ENCODE measurements at regions not wholly inside any gene's neighbourhood (a gene's known extent, or its start where the extent isn't known, plus 50 kb on each side); places are given as distances from the start of the nearest gene placed in this dataset.
"Not testable (repeated sequence)": the region's sequence is repeated elsewhere in the genome, so short reads cannot be mapped to it uniquely, and the experiment has no call there.

DNA sequence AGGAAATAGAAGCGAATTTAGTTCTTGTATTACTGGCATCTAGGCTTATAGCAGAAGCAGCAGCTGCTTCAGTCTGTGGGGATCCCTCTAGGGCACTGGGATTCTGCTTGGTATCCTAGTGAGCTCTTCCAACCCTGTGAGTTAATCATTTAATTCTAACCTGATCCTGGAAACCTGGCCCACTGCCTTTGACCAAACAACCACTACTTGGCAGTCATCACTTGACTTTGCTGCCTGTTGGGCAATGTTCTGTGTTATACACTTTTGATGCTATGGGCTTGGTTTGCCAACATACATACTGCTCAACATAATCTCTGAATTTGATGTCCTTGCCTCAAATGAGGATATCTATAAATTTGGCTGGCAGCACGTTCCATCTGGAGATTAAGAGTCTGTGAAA, 813.4 kb downstream of the ANKRD7 start:
- no peaks in the 10 kb centered on the region for H3K27me3 Mint-ChIP-seq (ENCODE audit: low read depth)
- H3K9me3 Mint-ChIP-seq, result peaks cover 18% of the 10 kb centered on the region
- no peak overlapping the region for H3K4me3 Mint-ChIP-seq (ENCODE audit: low read depth)
- intact Hi-C loops (cut with micrococcal nuclease), result no loop called here
- no peaks in the 10 kb centered on the region for H3K4me1 Mint-ChIP-seq (ENCODE audit: low read depth)
- H3K36me3 Mint-ChIP-seq (ENCODE audit: low read depth), result no peaks in the 10 kb centered on the region
- DNase-seq (ENCODE audit: low spot score), result no peak
- no peak overlapping the region for H3K27ac Mint-ChIP-seq

DNA sequence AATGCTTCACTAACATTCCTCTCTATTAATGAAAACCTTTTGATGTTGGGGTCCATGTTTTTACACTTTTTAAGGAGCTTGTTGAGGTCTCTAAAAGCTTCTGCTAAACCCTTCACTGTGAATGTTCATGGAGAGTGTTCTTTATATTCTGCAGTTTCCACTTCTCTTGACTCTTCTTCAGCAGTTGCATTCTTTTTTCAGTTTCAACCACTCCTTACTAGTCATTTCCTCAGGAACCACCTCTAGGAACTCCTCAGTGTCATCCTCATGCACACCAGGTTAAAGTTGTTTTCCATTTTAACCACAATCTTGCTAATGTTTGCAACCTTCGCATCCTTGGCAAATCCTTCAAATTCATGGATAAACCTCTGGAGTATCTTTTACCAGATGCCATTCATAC, 821.6 kb downstream of the ANKRD7 start:
- Mint-ChIP-seq H3K36me3 (ENCODE audit: low read depth) (no peaks in the 10 kb centered on the region), H3K27ac (no peak overlapping the region), H3K27me3 (ENCODE audit: low read depth) (no peaks in the 10 kb centered on the region), H3K9me3 (no peaks in the 10 kb centered on the region), H3K4me3 (ENCODE audit: low read depth) (no peak overlapping the region), H3K4me1 (ENCODE audit: low read depth) (no peaks in the 10 kb centered on the region)
- no peak for DNase-seq (ENCODE audit: low spot score)
- intact Hi-C loops (cut with micrococcal nuclease), result no loop called here

DNA sequence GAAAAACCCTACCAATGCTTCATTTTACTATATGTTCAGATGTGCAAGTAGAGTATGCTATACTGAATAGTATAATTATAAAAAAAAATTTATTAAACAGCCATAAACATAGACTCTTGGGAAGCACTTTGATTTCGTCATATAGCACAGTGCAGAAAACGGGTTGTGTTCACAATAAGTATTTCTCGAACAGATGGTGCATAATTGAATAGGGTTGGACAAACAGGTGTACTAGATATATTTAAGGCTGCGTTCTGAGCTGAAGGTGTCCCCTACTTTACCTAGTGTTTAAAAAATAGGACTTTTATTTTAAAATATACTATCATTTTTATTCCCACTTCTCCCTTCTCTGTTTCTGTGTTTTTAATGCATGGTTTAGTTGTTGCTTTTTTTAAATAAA, 841.5 kb downstream of the ANKRD7 start:
- Mint-ChIP-seq H3K9me3 (peaks cover 6% of the 10 kb centered on the region), H3K27ac (no peak overlapping the region), H3K27me3 (ENCODE audit: low read depth) (no peaks in the 10 kb centered on the region), H3K36me3 (ENCODE audit: low read depth) (no peaks in the 10 kb centered on the region), H3K4me3 (ENCODE audit: low read depth) (no peak overlapping the region), H3K4me1 (ENCODE audit: low read depth) (no peaks in the 10 kb centered on the region)
- intact Hi-C loops (cut with micrococcal nuclease), result no loop called here
- no peak for DNase-seq (ENCODE audit: low spot score)

DNA sequence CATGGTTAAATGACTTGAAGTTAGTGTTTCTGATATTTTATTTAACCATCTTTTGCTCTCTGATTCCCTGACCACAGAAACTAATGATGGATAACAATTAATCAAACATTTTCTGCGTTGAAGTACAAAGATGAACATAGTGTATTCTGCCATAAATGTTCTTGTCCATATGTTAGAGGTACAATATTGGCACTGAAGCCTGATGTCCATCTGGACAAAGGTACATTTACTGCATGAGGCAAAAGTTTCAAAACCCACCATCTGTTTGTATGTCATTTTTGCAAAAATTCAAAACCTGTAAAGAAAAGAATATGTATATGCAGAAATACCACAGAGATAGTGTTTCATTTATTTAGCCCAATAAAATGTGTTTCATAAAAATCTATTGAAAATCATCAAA, 861.5 kb downstream of the ANKRD7 start:
- intact Hi-C loops (cut with micrococcal nuclease), result no loop called here
- H3K36me3 Mint-ChIP-seq (ENCODE audit: low read depth), result no peaks in the 10 kb centered on the region
- H3K4me1 Mint-ChIP-seq (ENCODE audit: low read depth), result no peaks in the 10 kb centered on the region
- H3K27me3 Mint-ChIP-seq (ENCODE audit: low read depth), result no peaks in the 10 kb centered on the region
- no peak overlapping the region for H3K4me3 Mint-ChIP-seq (ENCODE audit: low read depth)
- H3K9me3 Mint-ChIP-seq, result peaks cover 14% of the 10 kb centered on the region
- DNase-seq (ENCODE audit: low spot score), result no peak
- H3K27ac Mint-ChIP-seq, result no peak overlapping the region

DNA sequence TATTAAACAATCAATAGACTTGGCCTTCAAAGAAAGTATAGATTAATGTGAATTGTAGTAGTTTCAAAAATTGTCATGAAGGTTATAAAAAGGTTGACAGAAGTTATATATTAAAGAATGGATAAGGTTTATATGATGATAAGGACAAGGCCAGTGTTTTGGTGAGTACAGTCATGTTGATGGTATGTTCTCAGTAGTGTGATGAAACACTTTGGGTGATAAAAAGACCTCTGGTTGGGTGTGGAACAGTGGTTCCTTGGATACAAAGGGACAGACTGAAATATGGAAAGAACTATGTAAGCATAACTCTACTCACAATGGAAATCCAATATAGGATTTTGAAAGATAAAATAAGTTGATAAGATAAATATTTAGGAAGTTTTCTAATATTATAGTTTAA, 866.3 kb downstream of the ANKRD7 start:
- H3K27ac Mint-ChIP-seq, result no peak overlapping the region
- DNase-seq (ENCODE audit: low spot score), result no peak
- H3K9me3 Mint-ChIP-seq, result no peaks in the 10 kb centered on the region
- no peak overlapping the region for H3K4me3 Mint-ChIP-seq (ENCODE audit: low read depth)
- no peaks in the 10 kb centered on the region for H3K36me3 Mint-ChIP-seq (ENCODE audit: low read depth)
- intact Hi-C loops (cut with micrococcal nuclease), result no loop called here
- no peaks in the 10 kb centered on the region for H3K4me1 Mint-ChIP-seq (ENCODE audit: low read depth)
- H3K27me3 Mint-ChIP-seq (ENCODE audit: low read depth), result no peaks in the 10 kb centered on the region

DNA sequence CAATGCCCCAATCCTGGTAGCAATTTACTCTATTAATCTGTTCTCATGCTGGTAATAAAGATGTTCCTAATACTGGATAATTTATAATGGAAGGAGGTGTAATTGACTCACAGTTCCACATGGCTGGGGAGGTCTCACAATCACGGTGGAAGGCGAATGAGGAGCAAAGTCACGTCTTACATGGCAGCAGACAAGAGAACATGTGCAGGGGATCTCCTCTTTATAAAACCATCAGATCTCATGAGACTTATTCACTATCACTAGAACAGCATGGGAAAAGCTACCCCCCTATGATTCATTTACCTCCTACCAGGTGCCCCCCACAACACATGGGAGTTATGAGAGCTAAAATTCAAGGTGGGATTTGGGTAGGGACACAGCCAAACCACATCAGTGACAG, 872.2 kb downstream of the ANKRD7 start:
- H3K4me1 Mint-ChIP-seq (ENCODE audit: low read depth), result no peaks in the 10 kb centered on the region
- intact Hi-C loops (cut with micrococcal nuclease), result no loop called here
- peaks cover 7% of the 10 kb centered on the region for H3K9me3 Mint-ChIP-seq
- H3K4me3 Mint-ChIP-seq (ENCODE audit: low read depth), result no peak overlapping the region
- no peaks in the 10 kb centered on the region for H3K36me3 Mint-ChIP-seq (ENCODE audit: low read depth)
- H3K27ac Mint-ChIP-seq, result no peak overlapping the region
- no peak for DNase-seq (ENCODE audit: low spot score)
- H3K27me3 Mint-ChIP-seq (ENCODE audit: low read depth), result no peaks in the 10 kb centered on the region

DNA sequence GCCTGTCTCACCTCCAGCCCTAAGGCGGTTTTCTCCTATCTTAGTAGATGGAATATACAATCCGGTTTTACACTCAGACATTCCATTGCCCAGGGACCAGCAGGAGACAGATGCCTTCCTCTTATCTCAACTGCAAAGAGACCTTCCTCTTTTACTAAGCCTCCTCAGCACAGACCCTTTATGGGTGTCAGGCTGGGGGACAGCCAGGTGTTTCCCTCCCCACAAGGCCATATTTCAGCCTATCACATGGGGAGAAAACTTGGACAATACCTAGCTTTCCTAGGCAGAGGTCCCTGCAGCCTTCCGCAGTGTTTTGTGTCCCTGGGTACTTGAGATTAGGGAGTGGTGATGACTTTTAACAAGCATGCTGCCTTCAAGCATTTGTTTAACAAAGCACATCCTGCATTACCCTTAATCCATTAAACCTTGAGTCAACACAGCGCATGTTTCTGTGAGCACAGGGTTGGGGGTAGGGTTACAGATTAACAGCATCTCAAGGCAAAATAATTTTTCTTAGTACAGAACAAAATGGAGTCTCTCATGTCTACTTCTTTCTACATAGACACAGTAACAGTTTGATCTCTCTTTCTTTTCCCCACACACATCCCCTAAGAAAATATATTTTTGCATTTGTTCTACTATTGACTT, 876.2 kb downstream of the ANKRD7 start:
- H3K27me3 Mint-ChIP-seq (ENCODE audit: low read depth); intact Hi-C loops (cut with micrococcal nuclease); DNase-seq (ENCODE audit: low spot score); H3K36me3 Mint-ChIP-seq (ENCODE audit: low read depth); H3K4me3 Mint-ChIP-seq (ENCODE audit: low read depth); H3K4me1 Mint-ChIP-seq (ENCODE audit: low read depth); H3K27ac Mint-ChIP-seq: not testable (repeated sequence)
- H3K9me3 Mint-ChIP-seq, result peaks cover 13% of the 10 kb centered on the region

DNA sequence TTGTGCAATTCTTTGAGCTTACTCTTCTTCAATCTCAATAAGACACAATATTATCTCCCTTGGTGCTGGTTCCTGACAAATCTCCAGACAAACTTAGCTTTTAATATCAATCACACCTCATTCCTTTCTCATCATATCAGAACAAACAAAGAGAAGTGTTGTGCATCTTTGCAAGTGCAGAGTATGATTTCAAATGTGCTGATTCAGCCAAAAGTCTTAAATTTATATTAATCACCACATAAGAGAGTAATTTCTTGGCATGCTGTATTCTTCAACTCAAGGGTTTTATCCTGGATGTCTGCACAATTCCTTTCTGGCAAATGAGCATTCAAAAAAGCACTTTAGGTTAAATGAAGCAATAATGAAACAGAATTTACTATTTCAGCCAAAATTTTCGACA, 877.8 kb downstream of the ANKRD7 start:
- H3K27me3 Mint-ChIP-seq (ENCODE audit: low read depth), result no peaks in the 10 kb centered on the region
- no peak overlapping the region for H3K27ac Mint-ChIP-seq
- DNase-seq (ENCODE audit: low spot score), result no peak
- no peaks in the 10 kb centered on the region for H3K36me3 Mint-ChIP-seq (ENCODE audit: low read depth)
- no peaks in the 10 kb centered on the region for H3K4me1 Mint-ChIP-seq (ENCODE audit: low read depth)
- no peak overlapping the region for H3K4me3 Mint-ChIP-seq (ENCODE audit: low read depth)
- intact Hi-C loops (cut with micrococcal nuclease), result no loop called here
- H3K9me3 Mint-ChIP-seq, result peaks cover 9% of the 10 kb centered on the region

DNA sequence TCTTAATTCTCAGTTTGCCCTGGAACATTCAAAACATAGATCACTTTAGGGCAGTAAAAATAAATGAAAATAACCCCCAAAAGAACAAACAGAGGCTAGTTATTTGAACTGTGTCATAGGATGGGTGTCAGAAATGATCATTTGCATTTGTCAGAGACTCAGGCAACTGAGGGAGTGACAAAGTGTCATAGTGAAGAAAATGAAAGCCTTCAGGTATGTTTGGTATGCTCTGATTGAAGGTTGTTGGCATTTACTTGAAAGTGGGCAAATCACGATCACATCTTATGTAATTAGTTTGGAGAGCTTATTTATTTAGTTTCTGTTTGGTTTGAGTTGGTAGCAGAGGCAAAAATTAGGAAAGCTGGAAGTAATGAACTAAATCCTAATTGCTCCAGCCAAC, 880.9 kb downstream of the ANKRD7 start:
- intact Hi-C loops (cut with micrococcal nuclease), result no loop called here
- Mint-ChIP-seq H3K4me1 (ENCODE audit: low read depth) (no peaks in the 10 kb centered on the region), H3K36me3 (ENCODE audit: low read depth) (no peaks in the 10 kb centered on the region), H3K4me3 (ENCODE audit: low read depth) (no peak overlapping the region), H3K27me3 (ENCODE audit: low read depth) (no peaks in the 10 kb centered on the region), H3K27ac (no peak overlapping the region), H3K9me3 (peaks cover 24% of the 10 kb centered on the region)
- no peak for DNase-seq (ENCODE audit: low spot score)

DNA sequence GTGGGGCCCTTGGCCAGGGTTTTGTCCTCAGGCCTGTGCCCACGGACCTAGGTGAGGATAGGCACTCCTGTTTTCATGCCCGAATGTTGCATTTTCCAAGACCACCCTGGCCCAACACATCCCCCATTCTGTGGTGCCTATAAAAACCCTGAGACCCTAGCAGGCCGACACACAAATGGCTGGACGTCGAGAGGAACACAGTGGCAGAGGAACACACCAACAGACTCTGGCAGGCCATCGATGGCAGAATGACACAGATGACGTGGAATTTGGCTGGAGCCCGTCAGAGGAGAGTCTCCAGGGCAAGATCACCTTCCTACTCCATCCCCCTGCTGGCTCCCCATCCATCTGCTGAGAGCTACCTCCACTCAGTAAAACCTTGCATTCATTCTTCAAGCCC, 898.8 kb downstream of the ANKRD7 start:
- Mint-ChIP-seq H3K4me3 (ENCODE audit: low read depth) (no peak overlapping the region), H3K27me3 (ENCODE audit: low read depth) (no peaks in the 10 kb centered on the region), H3K27ac (no peak overlapping the region), H3K4me1 (ENCODE audit: low read depth) (no peaks in the 10 kb centered on the region), H3K36me3 (ENCODE audit: low read depth) (no peaks in the 10 kb centered on the region), H3K9me3 (no peaks in the 10 kb centered on the region)
- intact Hi-C loops (cut with micrococcal nuclease), result no loop called here
- DNase-seq (ENCODE audit: low spot score), result no peak

DNA sequence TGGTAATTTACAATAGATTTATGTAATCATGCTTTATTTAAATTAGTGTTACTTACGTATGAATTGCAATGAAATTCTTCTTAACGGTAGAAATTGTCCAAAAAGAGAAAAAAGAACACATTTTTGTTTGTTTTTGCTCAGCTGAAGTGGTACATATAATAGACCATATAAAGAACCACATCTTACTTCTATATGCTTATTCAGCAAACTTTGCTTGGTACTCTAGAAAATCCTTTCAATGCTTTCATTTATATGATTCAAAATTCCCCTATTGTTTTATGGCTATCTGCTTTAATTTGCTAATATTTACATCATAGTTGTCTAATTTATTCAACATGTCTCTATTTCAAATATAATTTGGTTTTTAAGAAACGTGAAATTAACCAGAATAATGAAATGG, 903.2 kb downstream of the ANKRD7 start:
- no peaks in the 10 kb centered on the region for H3K27me3 Mint-ChIP-seq (ENCODE audit: low read depth)
- H3K9me3 Mint-ChIP-seq, result no peaks in the 10 kb centered on the region
- DNase-seq (ENCODE audit: low spot score), result no peak
- intact Hi-C loops (cut with micrococcal nuclease), result no loop called here
- H3K27ac Mint-ChIP-seq, result no peak overlapping the region
- no peaks in the 10 kb centered on the region for H3K4me1 Mint-ChIP-seq (ENCODE audit: low read depth)
- H3K4me3 Mint-ChIP-seq (ENCODE audit: low read depth), result no peak overlapping the region
- no peaks in the 10 kb centered on the region for H3K36me3 Mint-ChIP-seq (ENCODE audit: low read depth)

DNA sequence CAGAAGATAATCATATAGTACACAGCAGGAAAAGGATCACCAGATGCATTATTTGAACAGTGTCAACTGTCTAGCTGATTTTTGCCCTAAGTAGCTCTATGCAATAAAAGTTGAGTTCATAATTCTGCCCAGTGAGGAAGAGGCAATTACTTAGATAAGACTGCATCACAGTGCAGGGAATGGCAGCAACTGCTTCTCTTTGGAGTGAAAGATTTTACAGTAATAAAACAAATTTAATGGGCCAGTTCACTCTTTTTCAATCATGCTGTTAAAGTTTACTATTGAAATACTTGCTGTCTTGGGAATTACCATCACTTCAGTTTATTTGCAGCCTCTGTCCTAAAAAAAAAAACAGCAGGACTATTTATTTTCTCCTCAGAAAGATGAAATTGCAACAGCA, 907.9 kb downstream of the ANKRD7 start:
- Mint-ChIP-seq H3K4me3 (ENCODE audit: low read depth) (no peak overlapping the region), H3K4me1 (ENCODE audit: low read depth) (no peaks in the 10 kb centered on the region), H3K9me3 (no peaks in the 10 kb centered on the region), H3K36me3 (ENCODE audit: low read depth) (no peaks in the 10 kb centered on the region), H3K27me3 (ENCODE audit: low read depth) (no peaks in the 10 kb centered on the region), H3K27ac (no peak overlapping the region)
- intact Hi-C loops (cut with micrococcal nuclease), result no loop called here
- DNase-seq (ENCODE audit: low spot score), result no peak

DNA sequence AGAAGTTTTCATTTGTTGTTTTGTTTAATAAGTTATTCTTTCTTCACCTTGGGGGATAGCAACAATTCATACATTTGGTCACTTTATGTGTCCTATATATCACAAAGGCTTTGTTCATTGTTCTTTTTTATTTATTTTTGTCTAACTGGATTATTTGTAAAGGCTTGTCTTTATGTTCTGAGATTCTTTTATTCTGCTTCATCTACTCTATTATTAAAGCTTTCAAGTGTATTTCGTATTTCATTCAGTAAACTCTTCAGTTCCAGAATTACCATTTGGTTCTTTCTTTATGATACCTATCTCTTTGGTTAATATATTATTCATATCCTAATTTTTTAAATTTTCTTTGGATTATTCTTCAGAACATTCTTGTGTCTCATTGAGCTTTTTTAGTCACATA, 942.9 kb downstream of the ANKRD7 start:
- Mint-ChIP-seq H3K36me3 (ENCODE audit: low read depth) (no peaks in the 10 kb centered on the region), H3K9me3 (peaks cover 36% of the 10 kb centered on the region), H3K27me3 (ENCODE audit: low read depth) (no peaks in the 10 kb centered on the region), H3K4me1 (ENCODE audit: low read depth) (no peaks in the 10 kb centered on the region), H3K4me3 (ENCODE audit: low read depth) (no peak overlapping the region), H3K27ac (no peak overlapping the region)
- DNase-seq (ENCODE audit: low spot score), result no peak
- intact Hi-C loops (cut with micrococcal nuclease), result no loop called here

DNA sequence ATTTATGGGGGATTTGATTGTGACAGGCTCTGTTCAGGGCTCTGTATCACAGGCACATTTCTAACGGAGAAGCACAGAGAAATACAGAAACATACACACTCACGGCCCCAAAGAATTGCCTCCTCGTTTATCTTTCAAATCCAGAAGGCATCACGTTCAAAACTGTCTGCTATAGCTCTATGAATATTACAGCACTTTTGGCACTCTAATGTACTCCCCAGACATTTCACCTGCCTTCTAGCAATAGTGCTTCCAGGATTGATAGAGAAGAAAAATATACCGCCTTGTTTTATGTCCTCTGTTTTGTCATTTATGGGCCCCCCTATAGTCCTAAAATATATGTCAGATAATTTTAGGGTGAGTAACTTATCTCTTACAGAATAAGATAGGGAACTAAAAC, 947.5 kb downstream of the ANKRD7 start:
- Mint-ChIP-seq H3K27ac (no peak overlapping the region), H3K4me3 (ENCODE audit: low read depth) (no peak overlapping the region), H3K4me1 (ENCODE audit: low read depth) (no peaks in the 10 kb centered on the region), H3K36me3 (ENCODE audit: low read depth) (no peaks in the 10 kb centered on the region), H3K27me3 (ENCODE audit: low read depth) (no peaks in the 10 kb centered on the region), H3K9me3 (peaks cover 11% of the 10 kb centered on the region)
- no peak for DNase-seq (ENCODE audit: low spot score)
- intact Hi-C loops (cut with micrococcal nuclease), result loop anchor here (10.0 kb wide), 1 partner anchor 817 kb away; no protein-coding TSS in a partner anchor
